ENCODE measurements at regions not wholly inside any gene's neighbourhood (a gene's known extent, or its start where the extent isn't known, plus 50 kb on each side); places are given as distances from the start of the nearest gene placed in this dataset.

DNA sequence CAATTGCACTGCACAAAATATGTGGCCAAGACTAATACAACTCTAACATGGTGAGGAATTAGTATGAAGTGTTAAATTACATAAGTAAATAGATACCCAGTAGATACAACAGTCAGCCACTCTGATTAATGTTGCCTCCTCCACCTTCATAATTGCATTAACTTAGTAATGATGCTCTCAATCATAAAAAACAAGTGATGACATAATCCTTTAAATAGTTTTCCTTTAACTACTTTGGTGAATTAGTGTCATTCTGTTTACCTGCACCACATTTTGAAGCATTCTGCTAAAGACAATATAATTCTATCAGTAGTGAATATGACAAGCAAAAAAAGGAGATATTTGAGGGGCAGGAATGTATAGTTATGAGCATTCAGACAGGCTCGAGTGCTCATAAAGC is 265.9 kb upstream of the SLC24A2 start:
- no peak overlapping the region for H3K27ac ChIP-seq (ENCODE audit: insufficient read depth, low read length)
- no peak overlapping the region for H3K14ac ChIP-seq (replicated peaks; ENCODE audit: low read depth, low read length)
- DNase-seq (no peak), ATAC-seq (ENCODE audit: low read depth) (no peak)
- no peak overlapping the region for H3K23ac ChIP-seq (ENCODE audit: low read depth, low read length)
- BruUV-seq (replicated peaks): no TSS peak
- no peak overlapping the region for H3K56ac ChIP-seq (ENCODE audit: extremely low read depth, insufficient read depth, low read length)
- H3K4me1 ChIP-seq (ENCODE audit: control insufficient read depth, insufficient read depth, low read length): no peaks in the 10 kb centered on the region
- no peak overlapping the region for H2AK9ac ChIP-seq (replicated peaks; ENCODE audit: low read depth, low read length, poor library complexity)
- TF ChIP-seq MAZ (IDR thresholded peaks at IDR 0.05; ENCODE audit: borderline replicate concordance, low read depth, low read length) (no peak), NFE2L2 (IDR thresholded peaks at IDR 0.05; ENCODE audit: low read depth, low read length) (no peak), RFX5 (IDR thresholded peaks at IDR 0.05; ENCODE audit: low read depth, low read length) (no peak), RAD21 (IDR thresholded peaks at IDR 0.05; ENCODE audit: low read length) (no peak), MXI1 (IDR thresholded peaks at IDR 0.05; ENCODE audit: borderline replicate concordance, low read depth, low read length) (no peak)
- TF ChIP-seq, protein P1, sequence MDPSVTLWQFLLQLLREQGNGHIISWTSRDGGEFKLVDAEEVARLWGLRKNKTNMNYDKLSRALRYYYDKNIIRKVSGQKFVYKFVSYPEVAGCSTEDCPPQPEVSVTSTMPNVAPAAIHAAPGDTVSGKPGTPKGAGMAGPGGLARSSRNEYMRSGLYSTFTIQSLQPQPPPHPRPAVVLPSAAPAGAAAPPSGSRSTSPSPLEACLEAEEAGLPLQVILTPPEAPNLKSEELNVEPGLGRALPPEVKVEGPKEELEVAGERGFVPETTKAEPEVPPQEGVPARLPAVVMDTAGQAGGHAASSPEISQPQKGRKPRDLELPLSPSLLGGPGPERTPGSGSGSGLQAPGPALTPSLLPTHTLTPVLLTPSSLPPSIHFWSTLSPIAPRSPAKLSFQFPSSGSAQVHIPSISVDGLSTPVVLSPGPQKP (IDR thresholded peaks at IDR 0.05; ENCODE audit: borderline replicate concordance, low read depth, low read length): no peak
- H3K4ac ChIP-seq (ENCODE audit: low read depth, low read length): no peak overlapping the region
- H4K20me1 ChIP-seq (ENCODE audit: insufficient read depth, low read length): no peaks in the 10 kb centered on the region
- H4K91ac ChIP-seq (ENCODE audit: insufficient read depth, low read depth, low read length): no peak overlapping the region
- H4K5ac ChIP-seq (ENCODE audit: low read depth, low read length): no peak overlapping the region
- H2AK5ac ChIP-seq (ENCODE audit: low read depth, low read length): no peak overlapping the region
- H3K27me3 ChIP-seq (ENCODE audit: control insufficient read depth, insufficient read depth, low read length): no peaks in the 10 kb centered on the region
- H2BK5ac ChIP-seq (ENCODE audit: low read depth, low read length, poor library complexity, severe bottlenecking): no peak overlapping the region
- CTCF ChIA-PET: no interaction called here
- H3K4me3 ChIP-seq (ENCODE audit: insufficient read depth, low read depth, low read length): no peak overlapping the region
- H3K79me1 ChIP-seq (ENCODE audit: low read depth in 1 of 2, low read length in 2 of 2): no peaks in the 10 kb centered on the region
- H3K4me2 ChIP-seq (ENCODE audit: low read depth, low read length): no peak overlapping the region
- dilution Hi-C loops (cut with HindIII; ENCODE audit: low sequenced_read_pairs, unreplicated experiment) (no loop called here), in situ Hi-C loops (cut with MboI; ENCODE audit: low sequenced_read_pairs) (no loop called here), intact Hi-C loops (cut with micrococcal nuclease) (no loop called here)
- H2AFZ ChIP-seq (replicated peaks; ENCODE audit: low read length, poor library complexity): no peak overlapping the region
- POLR2A ChIA-PET (ENCODE audit: unreplicated experiment): no interaction called here
- WGBS, 2 experiments (ENCODE audit: extremely low coverage in 2 of 2, insufficient read length in 1 of 2): no CpG with 5 or more reads among the region's 1 CpG
- no peak overlapping the region for H2BK15ac ChIP-seq (ENCODE audit: low read depth, low read length)
- no peaks in the 10 kb centered on the region for H3K9me3 ChIP-seq (ENCODE audit: control insufficient read depth, insufficient read depth, low read length)
- no peak overlapping the region for H2BK20ac ChIP-seq (ENCODE audit: low read depth, low read length)
- no peaks in the 10 kb centered on the region for H3K9me1 ChIP-seq (ENCODE audit: insufficient read depth, low read length)
- H4K8ac ChIP-seq (ENCODE audit: low read depth in 2 of 2, low read length in 2 of 2): no peak overlapping the region
- H3K36me3 ChIP-seq (ENCODE audit: control insufficient read depth, insufficient read depth, low read length): no peaks in the 10 kb centered on the region
- no peak overlapping the region for H2BK120ac ChIP-seq (ENCODE audit: low read depth, low read length)
- H3K9ac ChIP-seq (ENCODE audit: low read depth, low read length): no peak overlapping the region
- no peak overlapping the region for H3K18ac ChIP-seq (ENCODE audit: low read depth, low read length)
